ENCODE measurements at regions not wholly inside any gene's neighbourhood (a gene's known extent, or its start where the extent isn't known, plus 50 kb on each side); places are given as distances from the start of the nearest gene placed in this dataset.

GRCh38 chr6:28585335-28585734, 59.7 kb downstream of the GPX5 start:
- peak; percentile 21 for TF ChIP-seq CTCF (IDR thresholded peaks at IDR 0.05; ENCODE audit: poor library complexity)
- TF ChIP-seq EZH2phosphoT487 (IDR thresholded peaks at IDR 0.05; ENCODE audit: low read depth, severe bottlenecking, unreplicated experiment) = no peak
- no peak for TF ChIP-seq EZH2 (IDR thresholded peaks at IDR 0.05; ENCODE audit: borderline replicate concordance)

Measured in hepatocyte (in vitro differentiated cells).